SJSA1 (cell line): ENCODE measurements at regions not wholly inside any gene's neighbourhood (a gene's known extent, or its start where the extent isn't known, plus 50 kb on each side); places are given as distances from the start of the nearest gene placed in this dataset.

ENCODE experiments used
- DNase-seq, 2 experiments: peaks; one replicate each; pipeline ENCODE4 v3.0.0-alpha.2; 2015 to 2020; ENCODE audit warnings: low spot score in 2 of 2, low read depth in 1 of 2
- H3K27ac ChIP-seq: fragments of 250-450 bp; sonication (Bioruptor Pico); 2 replicates; pipeline ENCODE4 v1.5.1; 2020; ENCODE audit warnings: mild to moderate bottlenecking, moderate library complexity
- H3K27me3 ChIP-seq: fragments of 250-450 bp; sonication (Bioruptor Pico); replicated peaks from 2 replicates; pipeline ENCODE4 v1.5.1; 2020; ENCODE audit warnings: mild to moderate bottlenecking, moderate library complexity
- H3K36me3 ChIP-seq: fragments of 250-450 bp; sonication (Bioruptor Pico); 2 replicates; pipeline ENCODE4 v1.5.1; 2020; ENCODE audit warnings: mild to moderate bottlenecking
- H3K4me1 ChIP-seq: fragments of 250-450 bp; sonication (Bioruptor Pico); replicated peaks from 2 replicates; pipeline ENCODE4 v1.6.1; 2021; ENCODE audit warnings: mild to moderate bottlenecking
- H3K4me3 ChIP-seq: fragments of 250-450 bp; sonication (Bioruptor Pico); 2 replicates; pipeline ENCODE4 v1.5.1; 2020; ENCODE audit warnings: mild to moderate bottlenecking
- H3K9me3 ChIP-seq: fragments of 250-450 bp; sonication (Bioruptor Pico); replicated peaks from 2 replicates; pipeline ENCODE4 v1.5.1; 2020; ENCODE audit warnings: mild to moderate bottlenecking

DNA sequence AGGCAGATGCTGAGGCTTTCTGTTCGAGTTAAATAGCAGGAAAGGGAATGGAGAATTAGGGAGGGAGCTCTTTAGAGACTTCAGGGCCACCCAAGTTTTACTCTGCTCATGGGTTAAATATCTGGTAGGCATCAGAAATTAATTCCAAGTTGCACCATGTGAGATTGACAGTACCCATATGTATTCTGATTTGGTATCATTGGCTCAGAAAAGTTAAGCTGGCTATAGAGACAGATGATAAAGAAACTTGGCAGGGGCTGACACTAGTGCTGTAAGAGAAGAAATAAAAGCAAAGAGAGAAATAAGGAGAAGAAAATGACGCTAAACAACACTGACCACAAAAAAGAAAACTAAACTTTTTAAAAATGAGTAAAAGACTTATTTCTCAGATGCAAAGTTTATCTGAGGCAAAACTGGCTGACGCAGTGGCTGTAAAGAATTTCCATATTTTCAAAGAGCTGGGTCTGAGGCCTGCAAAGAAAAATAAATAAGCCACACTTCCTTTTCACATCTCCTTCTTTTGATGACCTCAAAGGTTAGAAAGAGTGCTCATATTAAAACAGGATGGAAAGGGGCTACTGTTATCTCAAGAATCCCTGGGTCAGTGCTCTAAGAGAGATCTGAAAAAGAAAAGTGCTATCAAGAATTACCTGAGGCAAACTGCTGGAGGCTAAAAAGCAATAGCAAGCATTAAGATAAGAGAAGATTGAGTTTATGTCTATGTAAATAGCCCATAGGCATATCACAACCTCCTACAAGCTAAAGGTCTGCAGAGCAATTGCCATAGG, 399.0 kb upstream of the MEF2C start:
- Histone ChIP-seq H3K4me1 (peaks cover 40% of the 10 kb centered on the region), H3K36me3 (no peaks in the 10 kb centered on the region), H3K27me3 (no peaks in the 10 kb centered on the region), H3K9me3 (no peaks in the 10 kb centered on the region), H3K27ac (peak overlapping the region; percentile 30), H3K4me3 (no peak overlapping the region)
- peak in 1 of 2 experiments; percentile 59 for DNase-seq

DNA sequence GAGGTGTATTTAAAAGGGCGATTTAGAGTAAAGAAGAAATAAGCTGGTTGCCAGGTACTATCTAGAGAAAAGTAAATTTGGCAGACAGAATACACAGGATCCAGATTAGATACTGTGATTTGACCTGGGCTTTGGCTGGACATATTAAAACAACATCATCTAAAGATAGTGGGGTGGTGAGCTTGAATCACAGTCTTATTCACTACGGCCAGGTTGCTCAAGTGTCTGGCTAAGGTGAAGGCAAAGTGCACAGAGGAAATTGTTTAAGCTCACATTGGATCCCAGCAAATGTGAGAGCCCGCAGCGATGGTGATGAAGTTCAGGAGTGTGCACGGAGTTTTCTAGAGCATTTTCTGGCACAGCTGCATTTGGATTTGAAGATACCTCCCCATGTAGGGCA, 398.2 kb upstream of the MEF2C start:
- Histone ChIP-seq H3K9me3 (no peaks in the 10 kb centered on the region), H3K27ac (no peak overlapping the region)

DNA sequence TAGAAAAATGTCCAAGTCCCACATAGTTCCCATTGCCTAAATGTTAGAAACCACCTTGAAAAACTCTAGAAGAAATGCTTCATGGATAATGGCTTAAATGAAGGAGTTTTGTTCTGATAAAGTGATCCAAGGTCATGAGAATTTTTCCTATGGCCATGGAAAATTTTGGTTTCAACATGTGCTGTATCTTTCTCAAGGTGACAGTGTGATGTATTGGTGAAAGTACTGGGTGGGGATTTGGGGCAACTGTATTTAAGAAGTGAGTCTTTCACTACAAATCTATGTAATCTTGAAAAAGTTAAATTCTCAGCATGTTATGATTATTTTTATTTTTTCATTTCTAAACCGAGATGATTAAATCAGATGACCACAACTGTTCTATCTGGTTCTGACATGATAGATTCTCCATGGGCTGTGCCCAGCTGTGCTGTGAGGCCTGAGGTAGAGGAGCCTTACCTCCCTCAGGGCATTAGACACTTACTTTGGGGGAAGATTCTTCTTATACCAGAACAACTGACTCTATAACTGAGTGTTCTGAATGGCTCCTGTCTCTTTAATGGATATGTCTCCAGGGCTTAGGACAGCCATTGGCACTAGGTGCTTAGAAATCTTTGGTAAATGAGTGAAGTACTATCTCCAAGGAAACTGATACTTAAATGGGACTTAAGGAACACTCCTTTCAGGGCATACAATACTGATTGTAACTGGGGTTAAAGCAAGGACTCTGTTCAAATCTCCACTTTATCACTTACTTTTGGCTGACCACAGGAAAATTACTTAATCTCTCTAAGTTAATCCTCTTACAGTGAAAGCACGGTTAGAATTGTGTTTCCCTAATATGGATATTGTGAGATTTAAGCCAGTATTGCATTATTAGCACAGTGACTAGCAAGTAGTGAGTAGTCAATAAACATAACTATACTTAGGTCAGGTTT, 397.4 kb upstream of the MEF2C start:
- Histone ChIP-seq H3K9me3 (no peaks in the 10 kb centered on the region), H3K4me3 (no peak overlapping the region), H3K27ac (no peak overlapping the region), H3K27me3 (no peaks in the 10 kb centered on the region), H3K4me1 (peaks cover 47% of the 10 kb centered on the region), H3K36me3 (no peaks in the 10 kb centered on the region)
- no peak for DNase-seq

More for the DNA sequence above, 398.2 kb upstream of the MEF2C start:
- Histone ChIP-seq H3K27me3 (no peaks in the 10 kb centered on the region), H3K36me3 (no peaks in the 10 kb centered on the region), H3K4me3 (no peak overlapping the region), H3K4me1 (peaks cover 47% of the 10 kb centered on the region)
- no peak for DNase-seq

DNA sequence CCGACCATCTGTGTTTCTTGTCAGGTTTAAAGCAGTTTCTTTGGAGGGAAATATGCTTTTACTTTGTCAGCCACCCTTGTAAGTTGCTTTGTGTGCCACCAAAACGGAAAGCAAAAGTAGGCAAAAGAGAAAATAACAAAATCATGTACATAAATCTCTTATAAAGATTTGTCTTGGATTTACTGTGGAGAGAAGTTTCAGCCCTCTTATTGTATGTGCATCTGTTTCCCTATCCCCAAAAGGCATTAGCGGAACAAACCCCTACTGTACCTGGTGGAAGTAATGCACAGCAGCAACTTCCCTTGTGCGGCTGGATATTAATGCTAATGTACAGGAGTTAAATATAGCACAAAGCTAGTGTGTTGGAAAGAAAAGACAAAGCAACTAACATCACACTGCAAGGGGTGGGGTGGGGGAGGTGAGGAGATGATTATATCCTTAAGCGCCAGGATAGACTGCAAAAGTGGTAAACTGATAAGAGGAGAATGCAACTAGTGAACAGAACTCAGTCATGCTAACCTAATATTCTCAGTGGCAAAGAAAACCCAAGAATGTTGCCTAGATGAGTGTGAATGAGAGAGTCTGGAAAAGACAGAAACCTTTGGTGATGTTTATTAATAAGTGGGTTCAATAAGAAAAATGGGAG, 396.5 kb upstream of the MEF2C start:
- DNase-seq: no peak
- no peak overlapping the region for H3K27ac ChIP-seq
- no peaks in the 10 kb centered on the region for H3K36me3 ChIP-seq
- no peak overlapping the region for H3K4me3 ChIP-seq
- H3K27me3 ChIP-seq: no peaks in the 10 kb centered on the region
- H3K4me1 ChIP-seq: peaks cover 47% of the 10 kb centered on the region
- H3K9me3 ChIP-seq: no peaks in the 10 kb centered on the region

DNA sequence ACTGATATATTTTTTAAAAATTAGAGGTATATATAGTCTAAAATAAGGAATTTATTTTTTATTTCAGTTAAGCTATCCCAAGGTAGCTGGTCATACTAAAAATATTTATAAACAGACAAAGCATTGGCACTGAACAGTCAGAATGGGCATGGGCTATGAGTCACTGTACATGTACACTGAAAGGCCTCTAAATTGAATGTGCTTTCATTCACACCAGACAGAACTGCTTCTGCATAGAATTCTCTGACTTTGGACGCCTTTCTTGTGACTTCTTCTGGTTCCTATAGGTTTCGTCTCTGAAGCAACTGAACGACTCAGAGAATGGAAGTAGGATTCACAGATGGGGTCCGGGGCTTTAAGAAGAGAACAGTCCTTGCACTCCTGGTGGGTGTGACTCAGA, 394.8 kb upstream of the MEF2C start:
- Histone ChIP-seq H3K36me3 (no peaks in the 10 kb centered on the region), H3K4me3 (no peak overlapping the region), H3K27ac (peak overlapping the region; percentile 45), H3K4me1 (peaks cover 41% of the 10 kb centered on the region), H3K9me3 (no peaks in the 10 kb centered on the region), H3K27me3 (no peaks in the 10 kb centered on the region)
- peak; percentile 50 to 52 for DNase-seq

DNA sequence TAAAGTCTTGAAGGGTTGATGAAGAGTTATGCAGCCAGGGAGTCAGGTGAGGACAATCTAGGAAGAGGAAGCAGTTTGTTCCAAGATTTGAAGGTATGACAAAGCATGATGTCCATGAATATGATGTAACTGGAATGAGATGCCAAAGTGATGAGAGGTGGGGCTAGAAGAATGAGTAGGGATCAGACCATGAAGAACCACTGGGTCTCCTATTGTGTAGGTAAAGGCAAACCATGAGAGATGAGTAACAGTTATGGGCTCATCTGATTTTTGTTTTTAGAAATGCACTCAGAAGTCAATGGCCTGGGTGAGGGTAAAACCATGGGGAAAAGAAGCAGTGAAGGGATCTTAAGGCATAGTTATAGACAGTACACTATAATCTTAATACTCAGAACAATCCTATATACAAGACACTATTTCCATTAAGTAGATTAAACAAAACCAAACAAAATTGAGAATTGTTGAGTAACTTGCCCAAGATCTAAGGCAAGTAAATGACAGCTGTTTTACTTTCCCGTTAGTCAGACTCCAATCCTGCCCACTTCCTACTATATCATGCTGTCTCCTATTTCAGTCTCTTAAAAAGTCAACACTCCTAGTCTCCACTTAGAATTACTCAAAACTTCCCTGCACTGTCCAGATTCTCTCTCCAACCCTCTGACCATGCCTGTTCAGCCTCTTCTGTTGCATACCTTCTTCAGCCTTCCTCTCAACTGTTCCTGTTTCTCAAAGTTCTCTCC, 393.8 kb upstream of the MEF2C start:
- H3K4me3 ChIP-seq: no peak overlapping the region
- peaks cover 30% of the 10 kb centered on the region for H3K4me1 ChIP-seq
- DNase-seq: no peak
- peak overlapping the region; percentile 45; the same call in 1 of the 2 replicates for H3K27ac ChIP-seq
- H3K27me3 ChIP-seq: no peaks in the 10 kb centered on the region
- H3K36me3 ChIP-seq: no peaks in the 10 kb centered on the region
- no peaks in the 10 kb centered on the region for H3K9me3 ChIP-seq

DNA sequence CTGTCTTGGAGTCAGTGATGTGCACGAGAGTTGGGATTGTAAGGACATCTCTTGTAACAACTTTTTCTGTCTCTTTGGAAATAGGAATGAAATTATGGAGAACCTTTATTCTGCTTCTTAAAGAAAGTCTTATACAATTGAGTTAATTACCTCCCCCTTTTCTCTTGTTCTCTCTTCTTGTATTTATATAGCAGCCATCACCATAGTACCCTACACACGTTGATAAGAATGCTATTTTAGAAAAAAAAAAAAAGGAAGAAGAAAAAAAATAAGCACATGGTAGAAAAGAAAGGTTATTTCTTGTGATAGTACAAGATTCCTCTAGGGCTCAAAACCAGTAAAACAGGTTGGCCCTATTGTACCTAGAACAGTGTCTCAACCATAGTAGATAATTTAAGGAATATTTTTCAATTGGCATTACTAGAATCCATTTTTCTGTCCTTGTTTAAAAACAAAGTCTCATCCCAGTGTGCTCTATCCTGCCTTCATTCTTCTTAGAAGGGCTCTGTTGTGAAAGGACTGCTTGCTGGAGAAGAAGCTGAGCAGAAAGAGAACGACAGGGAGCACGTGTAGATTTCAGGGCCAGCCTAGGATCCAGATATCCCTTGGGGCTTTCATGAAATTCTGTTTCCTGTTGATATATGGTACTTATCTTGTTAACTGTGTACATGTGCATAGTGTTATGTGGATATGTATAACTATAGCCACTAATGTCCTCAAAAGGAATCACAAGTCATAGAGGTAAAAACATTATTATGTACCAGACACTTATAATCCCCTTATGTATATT, 392.3 kb upstream of the MEF2C start:
- no peak for DNase-seq
- Histone ChIP-seq H3K27me3 (no peaks in the 10 kb centered on the region), H3K36me3 (no peaks in the 10 kb centered on the region), H3K4me1 (peaks cover 24% of the 10 kb centered on the region), H3K27ac (no peak overlapping the region), H3K4me3 (no peak overlapping the region), H3K9me3 (no peaks in the 10 kb centered on the region)

DNA sequence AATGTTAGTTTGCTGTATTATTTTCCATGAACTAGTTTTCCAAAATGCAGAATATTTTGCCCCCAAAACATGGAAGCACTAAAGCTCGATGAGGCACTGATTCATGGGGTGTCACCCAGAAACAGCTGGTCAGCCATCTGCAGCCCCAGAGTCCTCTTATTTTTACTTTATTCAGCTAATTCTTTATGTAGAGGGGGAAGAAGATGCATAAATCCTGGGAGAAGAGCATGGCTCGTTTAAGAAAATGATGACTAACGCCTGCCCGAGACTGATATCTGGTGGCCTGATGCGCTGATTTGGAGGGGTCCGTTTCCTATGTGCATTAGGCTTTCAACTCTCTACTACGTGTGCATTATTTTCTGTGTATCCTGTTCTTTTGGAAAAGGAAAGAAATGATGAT, 390.3 kb upstream of the MEF2C start:
- DNase-seq: no peak
- H3K4me1 ChIP-seq: peaks cover 20% of the 10 kb centered on the region
- no peaks in the 10 kb centered on the region for H3K9me3 ChIP-seq
- no peaks in the 10 kb centered on the region for H3K27me3 ChIP-seq
- no peak overlapping the region for H3K4me3 ChIP-seq
- no peaks in the 10 kb centered on the region for H3K36me3 ChIP-seq
- H3K27ac ChIP-seq: no peak overlapping the region

DNA sequence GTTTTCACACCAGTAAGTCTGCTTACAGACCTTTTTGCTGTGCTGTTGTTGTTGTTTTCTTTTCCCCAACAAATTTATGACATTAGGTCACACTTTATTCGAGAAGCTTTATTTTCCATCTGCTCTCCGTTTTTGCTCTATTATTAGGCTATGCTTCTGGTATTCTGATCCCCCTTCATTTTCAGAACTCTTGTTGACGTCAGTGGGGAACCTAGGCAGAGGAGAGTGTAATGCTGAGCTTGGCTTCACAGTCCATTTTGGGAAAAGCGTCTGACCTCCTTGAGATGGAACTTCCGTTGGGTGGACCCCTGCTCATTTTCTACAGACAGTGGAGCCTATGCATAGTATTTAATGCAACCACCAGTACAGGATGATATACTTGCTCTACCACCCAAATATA, 387.9 kb upstream of the MEF2C start:
- Histone ChIP-seq H3K9me3 (no peaks in the 10 kb centered on the region), H3K4me1 (peaks cover 2% of the 10 kb centered on the region), H3K27me3 (no peaks in the 10 kb centered on the region), H3K27ac (no peak overlapping the region), H3K36me3 (no peaks in the 10 kb centered on the region), H3K4me3 (no peak overlapping the region)
- no peak for DNase-seq

DNA sequence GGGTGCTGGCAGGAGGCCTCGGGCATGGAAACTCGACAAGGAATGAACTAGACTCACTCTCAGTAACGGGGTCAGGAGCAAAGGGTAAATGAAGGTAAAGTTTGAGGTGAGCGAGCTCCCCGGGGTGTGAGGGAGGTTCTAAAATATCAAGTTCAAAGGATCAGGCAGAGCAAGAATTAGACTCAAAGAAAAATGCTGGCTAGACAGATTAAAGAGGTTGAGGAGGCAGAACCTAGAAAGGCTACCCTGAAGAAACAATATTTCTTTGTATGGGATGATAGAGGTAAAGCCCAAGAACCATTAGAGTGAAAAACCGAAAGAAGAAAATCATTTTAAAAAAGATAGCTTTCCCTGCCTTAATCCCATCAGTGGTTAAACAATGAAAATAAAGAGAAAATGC, 386.7 kb upstream of the MEF2C start:
- H3K4me3 ChIP-seq: no peak overlapping the region
- DNase-seq: no peak
- H3K27me3 ChIP-seq: no peaks in the 10 kb centered on the region
- peaks cover 14% of the 10 kb centered on the region for H3K4me1 ChIP-seq
- H3K36me3 ChIP-seq: no peaks in the 10 kb centered on the region
- H3K9me3 ChIP-seq: no peaks in the 10 kb centered on the region
- no peak overlapping the region for H3K27ac ChIP-seq

DNA sequence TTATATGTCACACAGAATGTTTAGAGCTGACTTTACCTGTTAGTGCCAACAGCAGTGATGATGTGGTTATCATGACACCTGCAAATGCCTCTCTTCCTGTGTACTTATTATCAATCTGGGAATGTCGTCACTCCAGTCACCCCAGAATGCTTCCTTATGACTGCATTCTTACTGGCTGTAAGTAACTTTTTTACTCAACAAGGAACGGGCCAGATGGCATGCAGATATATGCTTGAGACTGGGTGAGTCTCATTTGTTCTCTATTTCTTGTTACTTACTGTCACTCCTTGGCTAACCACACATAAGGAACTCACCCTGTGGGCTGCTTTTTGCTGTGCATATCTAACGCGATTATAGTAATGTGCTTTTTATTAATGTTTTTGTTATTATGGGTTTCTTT, 385.5 kb upstream of the MEF2C start:
- Histone ChIP-seq H3K36me3 (no peaks in the 10 kb centered on the region), H3K9me3 (no peaks in the 10 kb centered on the region), H3K4me1 (peaks cover 15% of the 10 kb centered on the region), H3K27me3 (no peaks in the 10 kb centered on the region), H3K27ac (no peak overlapping the region), H3K4me3 (no peak overlapping the region)
- DNase-seq: no peak

DNA sequence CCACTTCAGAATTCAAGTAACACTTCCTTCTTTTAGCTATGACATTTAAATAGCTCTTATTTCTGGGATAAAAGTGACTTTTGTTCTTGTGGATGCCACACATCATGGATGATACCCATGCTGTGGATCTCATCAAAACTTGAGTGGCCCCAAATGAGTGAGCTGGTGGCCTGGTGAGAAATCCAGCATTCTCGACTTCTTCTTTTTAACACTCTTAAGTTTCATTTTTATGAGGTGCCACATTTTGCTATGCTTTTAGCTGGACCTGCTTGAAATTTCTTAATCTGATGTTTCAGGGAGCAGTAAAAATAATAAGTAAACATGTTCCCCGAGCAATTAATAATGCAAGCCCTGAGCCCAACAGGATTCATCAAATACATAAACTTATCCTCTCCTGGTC, 384.8 kb upstream of the MEF2C start:
- Histone ChIP-seq H3K4me3 (no peak overlapping the region), H3K27me3 (no peaks in the 10 kb centered on the region), H3K9me3 (no peaks in the 10 kb centered on the region), H3K4me1 (peaks cover 15% of the 10 kb centered on the region), H3K36me3 (no peaks in the 10 kb centered on the region), H3K27ac (no peak overlapping the region)
- no peak for DNase-seq
